Uterus (tissue), 3 donors: ENCODE measurements at regions not wholly inside any gene's neighbourhood (a gene's known extent, or its start where the extent isn't known, plus 50 kb on each side); places are given as distances from the start of the nearest gene placed in this dataset.

Experiments
- DNase-seq, 2 donors: peaks; one replicate each; pipeline ENCODE4 v3.0.0-alpha.2; 2019 to 2020
- H3K27ac ChIP-seq, 2 donors: fragments of 200-600 bp; sonication (generic); 1 replicate in 1 of 2; 2 replicates in 1 of 2; pipeline ENCODE4 v1.5.1; 2016 to 2018
- H3K27me3 ChIP-seq, 2 donors: fragments of 200-600 bp; sonication (generic); one replicate each; pipeline ENCODE4 v1.5.1; 2018 to 2019; ENCODE audit warnings: control low read depth in 1 of 2
- H3K36me3 ChIP-seq, 2 donors: fragments of 200-600 bp; sonication (generic); one replicate each; pipeline ENCODE4 v1.5.1; 2019; ENCODE audit warnings: control low read depth in 1 of 2
- H3K4me1 ChIP-seq, 2 donors: fragments of 200-600 bp; sonication (generic); one replicate each; pipeline ENCODE4 v1.5.1; 2018 to 2019; ENCODE audit warnings: control low read depth in 1 of 2
- H3K4me3 ChIP-seq, 2 donors: fragments of 200-600 bp; sonication (generic); 1 replicate in 1 of 2; 2 replicates in 1 of 2; pipeline ENCODE4 v1.5.1; 2018 to 2019; ENCODE audit warnings: mild to moderate bottlenecking in 1 of 2
- H3K9me3 ChIP-seq, 2 donors: fragments of 200-600 bp; sonication (generic); one replicate each; pipeline ENCODE4 v1.5.1; 2019; ENCODE audit warnings: control low read depth in 1 of 2
- POLR2A ChIP-seq, 2 donors: fragments of 450-650 bp; IDR thresholded peaks; one replicate each; pipeline ENCODE4 v1.6.1; 2016; ENCODE audit warnings: antibody characterized with exemption in 2 of 2, mild to moderate bottlenecking in 1 of 2, moderate library complexity in 1 of 2
- intact Hi-C: fragments of 100-400 bp; cut with DNase I; formaldehyde crosslinking; loops from one replicate; pipeline ENCODE4 v1.15.1; 2023; ENCODE audit warnings: low total_unique reads
- TF ChIP-seq, protein P1 (sequence below), 4 experiments: fragments of 200-600 bp in 2 of 4; fragments of 450-650 bp in 2 of 4; sonication (generic) in 2 of 4; IDR thresholded peaks; one replicate each; pipeline ENCODE4 v1.5.1; 2016 to 2019; ENCODE audit warnings: antibody characterized with exemption in 4 of 4, mild to moderate bottlenecking in 2 of 4, moderate library complexity in 1 of 4
- donor health status: DM: yes; HTN: yes; CAD: no.

DNA sequence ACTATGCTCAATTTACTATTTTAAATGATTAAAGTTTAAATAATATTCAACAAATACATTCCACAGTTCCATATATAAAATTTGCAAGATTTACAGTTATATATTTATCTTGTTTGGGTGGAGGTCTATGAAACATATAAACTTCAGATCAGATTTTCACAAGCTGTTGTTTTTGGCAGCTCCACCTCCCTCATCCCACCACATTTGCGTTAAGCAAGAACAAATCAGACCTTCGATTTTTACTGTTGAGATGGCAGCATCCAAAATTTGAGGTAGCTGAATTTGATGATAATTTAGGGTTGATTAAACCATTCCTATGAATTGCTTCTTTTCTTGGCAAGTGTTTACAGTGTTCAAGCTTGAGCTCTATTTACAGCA is 986.4 kb downstream of the REEP3 start:
- no peak overlapping the region for H3K27ac ChIP-seq
- H3K9me3 ChIP-seq, result no peaks in the 10 kb centered on the region
- H3K4me3 ChIP-seq, result no peak overlapping the region
- no peaks in the 10 kb centered on the region for H3K27me3 ChIP-seq
- no peaks in the 10 kb centered on the region for H3K4me1 ChIP-seq
- DNase-seq, result no peak
- no peaks in the 10 kb centered on the region for H3K36me3 ChIP-seq
- intact Hi-C loops, result no loop called here
- TF ChIP-seq POLR2A (IDR thresholded peaks at IDR 0.05), result no peak
- TF ChIP-seq, protein P1, sequence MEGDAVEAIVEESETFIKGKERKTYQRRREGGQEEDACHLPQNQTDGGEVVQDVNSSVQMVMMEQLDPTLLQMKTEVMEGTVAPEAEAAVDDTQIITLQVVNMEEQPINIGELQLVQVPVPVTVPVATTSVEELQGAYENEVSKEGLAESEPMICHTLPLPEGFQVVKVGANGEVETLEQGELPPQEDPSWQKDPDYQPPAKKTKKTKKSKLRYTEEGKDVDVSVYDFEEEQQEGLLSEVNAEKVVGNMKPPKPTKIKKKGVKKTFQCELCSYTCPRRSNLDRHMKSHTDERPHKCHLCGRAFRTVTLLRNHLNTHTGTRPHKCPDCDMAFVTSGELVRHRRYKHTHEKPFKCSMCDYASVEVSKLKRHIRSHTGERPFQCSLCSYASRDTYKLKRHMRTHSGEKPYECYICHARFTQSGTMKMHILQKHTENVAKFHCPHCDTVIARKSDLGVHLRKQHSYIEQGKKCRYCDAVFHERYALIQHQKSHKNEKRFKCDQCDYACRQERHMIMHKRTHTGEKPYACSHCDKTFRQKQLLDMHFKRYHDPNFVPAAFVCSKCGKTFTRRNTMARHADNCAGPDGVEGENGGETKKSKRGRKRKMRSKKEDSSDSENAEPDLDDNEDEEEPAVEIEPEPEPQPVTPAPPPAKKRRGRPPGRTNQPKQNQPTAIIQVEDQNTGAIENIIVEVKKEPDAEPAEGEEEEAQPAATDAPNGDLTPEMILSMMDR (IDR thresholded peaks at IDR 0.05), result no peak

- DNase-seq, result no peak
- TF ChIP-seq, protein P1 (IDR thresholded peaks at IDR 0.05), result no peak
- TF ChIP-seq POLR2A (IDR thresholded peaks at IDR 0.05), result no peak
- no peak overlapping the region for H3K4me3 ChIP-seq
- no peaks in the 10 kb centered on the region for H3K27me3 ChIP-seq
- intact Hi-C loops, result no loop called here
- no peaks in the 10 kb centered on the region for H3K9me3 ChIP-seq
- H3K4me1 ChIP-seq, result no peaks in the 10 kb centered on the region
- no peaks in the 10 kb centered on the region for H3K36me3 ChIP-seq
- no peak overlapping the region for H3K27ac ChIP-seq
These were observed 986.9 kb downstream of the REEP3 start for GRCh38 chr10:64508029-64508661.

GRCh38 chr10:64515970-64516699 is 994.9 kb downstream of the REEP3 start:
- intact Hi-C loops, result no loop called here
- no peak for DNase-seq
- TF ChIP-seq, protein P1 (IDR thresholded peaks at IDR 0.05), result no peak
- TF ChIP-seq POLR2A (IDR thresholded peaks at IDR 0.05), result no peak

DNA sequence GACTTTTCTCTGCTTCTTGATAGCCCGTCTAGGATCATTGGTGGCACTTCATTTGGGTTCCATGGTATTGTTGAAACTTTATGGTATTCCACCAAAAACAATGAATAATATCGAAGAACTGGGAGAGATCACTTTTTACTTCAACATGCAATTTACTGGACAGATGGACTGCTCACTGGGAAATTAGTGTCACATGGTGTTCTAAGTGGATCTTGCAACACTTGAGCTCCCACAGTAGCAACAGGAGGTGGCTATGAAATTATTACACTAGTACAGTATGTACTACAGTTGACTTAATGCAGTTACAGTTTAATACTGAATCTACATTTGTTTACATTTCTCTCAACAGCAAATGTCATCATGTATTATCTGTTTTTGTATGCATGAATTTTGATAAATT is 997.3 kb downstream of the REEP3 start:
- no peak for TF ChIP-seq POLR2A (IDR thresholded peaks at IDR 0.05)
- TF ChIP-seq, protein P1 (IDR thresholded peaks at IDR 0.05), result no peak
- no peaks in the 10 kb centered on the region for H3K9me3 ChIP-seq
- intact Hi-C loops, result no loop called here
- DNase-seq, result no peak
- H3K27me3 ChIP-seq, result no peaks in the 10 kb centered on the region
- no peaks in the 10 kb centered on the region for H3K4me1 ChIP-seq
- H3K36me3 ChIP-seq, result no peaks in the 10 kb centered on the region
- H3K27ac ChIP-seq, result no peak overlapping the region
- no peak overlapping the region for H3K4me3 ChIP-seq

More at GRCh38 chr10:64515970-64516699, 994.9 kb downstream of the REEP3 start:
- Histone ChIP-seq H3K4me3 (no peak overlapping the region), H3K36me3 (no peaks in the 10 kb centered on the region), H3K27me3 (no peaks in the 10 kb centered on the region), H3K4me1 (no peaks in the 10 kb centered on the region), H3K9me3 (no peaks in the 10 kb centered on the region), H3K27ac (no peak overlapping the region)

- H3K9me3 ChIP-seq, result no peaks in the 10 kb centered on the region
- no peak overlapping the region for H3K27ac ChIP-seq
- DNase-seq, result no peak
- no peaks in the 10 kb centered on the region for H3K36me3 ChIP-seq
- no peak overlapping the region for H3K4me3 ChIP-seq
- intact Hi-C loops, result no loop called here
- H3K27me3 ChIP-seq, result no peaks in the 10 kb centered on the region
- H3K4me1 ChIP-seq, result no peaks in the 10 kb centered on the region
- TF ChIP-seq, protein P1 (IDR thresholded peaks at IDR 0.05), result no peak
- TF ChIP-seq POLR2A (IDR thresholded peaks at IDR 0.05), result no peak
These were observed 998.2 kb downstream of the REEP3 start for GRCh38 chr10:64519427-64519826.
